Mammary epithelial cell (primary cell): ENCODE measurements at regions not wholly inside any gene's neighbourhood (a gene's known extent, or its start where the extent isn't known, plus 50 kb on each side); places are given as distances from the start of the nearest gene placed in this dataset.

Source experiments
- CTCF ChIP-seq, 2 donors: IDR thresholded peaks in 1 of 2; conservative IDR thresholded peaks in 1 of 2; 2 replicates each; pipeline ENCODE4 v1.5.1; 2011 to 2012; ENCODE audit warnings: inconsistent platforms in 2 of 2, low read length in 2 of 2, mild to moderate bottlenecking in 2 of 2, control low read depth in 1 of 2, low read depth in 1 of 2; ENCODE audit not compliant: insufficient read depth in 1 of 2; ENCODE audit errors: extremely low read depth in 1 of 2
- EZH2 ChIP-seq: IDR thresholded peaks from 2 replicates; pipeline ENCODE4 v1.6.1; 2012; ENCODE audit warnings: low read length, inconsistent platforms, borderline replicate concordance

- no peak for TF ChIP-seq CTCF (conservative IDR thresholded peaks at IDR 0.05 in 1 of 2, IDR thresholded peaks at IDR 0.05 in 1 of 2; ENCODE audit: extremely low read depth in 1 of 2, insufficient read depth in 1 of 2, low read depth in 1 of 2, low read length in 2 of 2)
- TF ChIP-seq EZH2, result no peak
Measured at GRCh38 chr3:87128006-87128405, 99.1 kb upstream of the CHMP2B start.
